ENCODE measurements at regions not wholly inside any gene's neighbourhood (a gene's known extent, or its start where the extent isn't known, plus 50 kb on each side); places are given as distances from the start of the nearest gene placed in this dataset.

- TF ChIP-seq POLR2A (IDR thresholded peaks at IDR 0.05; ENCODE audit: control extremely low read depth in 1 of 2, low read depth in 2 of 2, low read length in 2 of 2) = no peak
- TF ChIP-seq POLR2AphosphoS5 (IDR thresholded peaks at IDR 0.05; ENCODE audit: low read depth, low read length) = no peak
- TF ChIP-seq RXRA (IDR thresholded peaks at IDR 0.05; ENCODE audit: insufficient read depth, low read depth, low read length) = no peak
- TF ChIP-seq JUND (IDR thresholded peaks at IDR 0.05; ENCODE audit: low read length) = no peak
- no peak for TF ChIP-seq SP1 (IDR thresholded peaks at IDR 0.05; ENCODE audit: low read depth, low read length)
- no peak for TF ChIP-seq EZH2 (IDR thresholded peaks at IDR 0.05; ENCODE audit: low read depth, low read length, severe bottlenecking)
- TF ChIP-seq CTCF (IDR thresholded peaks at IDR 0.05; ENCODE audit: control extremely low read depth in 1 of 3, insufficient read depth in 1 of 3, low read depth in 1 of 3, low read length in 3 of 3) = no peak
- TF ChIP-seq EP300 (IDR thresholded peaks at IDR 0.05; ENCODE audit: borderline replicate concordance in 1 of 2, low read depth in 2 of 2, low read length in 2 of 2) = no peak
- TF ChIP-seq RAD21 (IDR thresholded peaks at IDR 0.05 in 1 of 2, conservative IDR thresholded peaks at IDR 0.05 in 1 of 2; ENCODE audit: low read depth in 2 of 2, low read length in 2 of 2) = no peak
- TF ChIP-seq TAF1 (IDR thresholded peaks at IDR 0.05; ENCODE audit: low read depth, low read length) = no peak
- no peak for TF ChIP-seq HDAC6 (IDR thresholded peaks at IDR 0.05; ENCODE audit: low read depth, low read length)
- TF ChIP-seq SUZ12 (IDR thresholded peaks at IDR 0.05; ENCODE audit: low read length) = no peak
- TF ChIP-seq EGR1 (IDR thresholded peaks at IDR 0.05; ENCODE audit: borderline replicate concordance, low read depth, low read length) = no peak
Observed at GRCh38 chr2:65574993-65575392, 142.6 kb upstream of the SPRED2 start.
